Astrocyte (in vitro differentiated cells and primary cell): ENCODE measurements at regions not wholly inside any gene's neighbourhood (a gene's known extent, or its start where the extent isn't known, plus 50 kb on each side); places are given as distances from the start of the nearest gene placed in this dataset.

Experiments used
- DNase-seq: peaks from one replicate; pipeline ENCODE4 v3.0.0-alpha.2; 2010; ENCODE audit warnings: low read depth
- FAIRE-seq: peaks from 2 replicates; lab custom pipeline; 2011; peaks lifted over from hg19 to GRCh38; lab: Jason Lieb, UNC
- H2AFZ ChIP-seq: 2 replicates; pipeline ENCODE4 v1.6.0; 2012; ENCODE audit warnings: low read depth, low read length, inconsistent platforms
- H3K27ac ChIP-seq: 2 replicates; pipeline ENCODE4 v1.5.1; 2011; ENCODE audit warnings: low read depth, low read length, inconsistent platforms
- H3K27me3 ChIP-seq: 2 replicates; pipeline ENCODE4 v1.6.0; 2011; ENCODE audit warnings: low read length, inconsistent platforms; ENCODE audit not compliant: insufficient read depth
- H3K36me3 ChIP-seq: 2 replicates; pipeline ENCODE4 v1.5.1; 2011; ENCODE audit warnings: low read length, inconsistent platforms; ENCODE audit not compliant: insufficient read depth
- H3K4me1 ChIP-seq: 2 replicates; pipeline ENCODE4 v1.5.1; 2011; ENCODE audit warnings: low read length, inconsistent platforms; ENCODE audit not compliant: insufficient read depth
- H3K4me2 ChIP-seq: 2 replicates; pipeline ENCODE4 v1.6.0; 2012; ENCODE audit warnings: low read length, inconsistent platforms
- H3K4me3 ChIP-seq: 2 replicates; pipeline ENCODE4 v1.5.1; 2011; ENCODE audit warnings: low read depth, mild to moderate bottlenecking, low read length, inconsistent platforms; ENCODE audit not compliant: insufficient read depth
- H3K79me2 ChIP-seq: 2 replicates; pipeline ENCODE4 v1.6.0; 2012; ENCODE audit warnings: mild to moderate bottlenecking, low read length, inconsistent platforms; ENCODE audit not compliant: insufficient read depth
- H3K9ac ChIP-seq: 2 replicates; pipeline ENCODE4 v1.6.0; 2012; ENCODE audit warnings: mild to moderate bottlenecking, low read length, inconsistent platforms
- H3K9me3 ChIP-seq: 2 replicates; pipeline ENCODE4 v1.5.1; 2012; ENCODE audit warnings: low read depth, mild to moderate bottlenecking, low read length, inconsistent platforms; ENCODE audit not compliant: insufficient read depth
- H4K20me1 ChIP-seq: 2 replicates; pipeline ENCODE4 v1.6.0; 2012; ENCODE audit warnings: low read length, inconsistent platforms; ENCODE audit not compliant: insufficient read depth
- H3K27ac Mint-ChIP-seq: one replicate; pipeline ENCODE4 v1.8.0; 2021; ENCODE audit warnings: mild to moderate bottlenecking, mixed read lengths; ENCODE audit not compliant: unreplicated experiment
- H3K27me3 Mint-ChIP-seq: one replicate; pipeline ENCODE4 v1.8.0; 2021; ENCODE audit warnings: low read depth, mixed read lengths; ENCODE audit not compliant: unreplicated experiment
- H3K36me3 Mint-ChIP-seq: one replicate; pipeline ENCODE4 v1.8.0; 2021; ENCODE audit warnings: low read depth, mixed read lengths; ENCODE audit not compliant: unreplicated experiment
- H3K4me1 Mint-ChIP-seq: one replicate; pipeline ENCODE4 v1.8.0; 2021; ENCODE audit warnings: low read depth, mixed read lengths; ENCODE audit not compliant: unreplicated experiment
- H3K4me3 Mint-ChIP-seq: one replicate; pipeline ENCODE4 v1.8.0; 2021; ENCODE audit warnings: mild to moderate bottlenecking, moderate library complexity, mixed read lengths; ENCODE audit not compliant: unreplicated experiment
- H3K9me3 Mint-ChIP-seq: one replicate; pipeline ENCODE4 v1.8.0; 2021; ENCODE audit warnings: mild to moderate bottlenecking, mixed read lengths; ENCODE audit not compliant: unreplicated experiment
- CTCF ChIP-seq: IDR thresholded peaks from 2 replicates; pipeline ENCODE4 v1.5.1; 2011; ENCODE audit warnings: low read depth, mild to moderate bottlenecking, inconsistent platforms, low read length, moderate library complexity; ENCODE audit not compliant: insufficient read depth
- EZH2 ChIP-seq: IDR thresholded peaks from 2 replicates; pipeline ENCODE4 v1.6.1; 2012; ENCODE audit warnings: mild to moderate bottlenecking, low read length, inconsistent platforms; ENCODE audit not compliant: insufficient read depth

GRCh38 chr22:48102581-48102980 is 1340.1 kb downstream of the TBC1D22A start:
- DNase-seq (no peak), FAIRE-seq (no peak)
- Mint-ChIP-seq H3K27me3 (peaks cover 68% of the 10 kb centered on the region), H3K36me3 (no peaks in the 10 kb centered on the region), H3K9me3 (peaks cover 3% of the 10 kb centered on the region), H3K4me3 (no peak overlapping the region), H3K27ac (no peak overlapping the region), H3K4me1 (no peaks in the 10 kb centered on the region)
- TF ChIP-seq CTCF (no peak), EZH2 (no peak)
- Histone ChIP-seq H3K4me3 (no peak overlapping the region), H2AFZ (no peak overlapping the region), H3K27ac (no peak overlapping the region), H3K79me2 (no peaks in the 10 kb centered on the region), H4K20me1 (no peaks in the 10 kb centered on the region), H3K9ac (no peak overlapping the region), H3K9me3 (no peaks in the 10 kb centered on the region), H3K36me3 (no peaks in the 10 kb centered on the region), H3K27me3 (no peaks in the 10 kb centered on the region), H3K4me2 (no peak overlapping the region), H3K4me1 (no peaks in the 10 kb centered on the region)

- H3K27me3 ChIP-seq = no peaks in the 10 kb centered on the region
- DNase-seq = no peak
- no peak overlapping the region for H2AFZ ChIP-seq
- no peak overlapping the region for H3K27ac ChIP-seq
- H3K4me2 ChIP-seq = no peak overlapping the region
- no peaks in the 10 kb centered on the region for H3K36me3 Mint-ChIP-seq
- no peak for TF ChIP-seq CTCF
- H3K9me3 ChIP-seq = peaks cover 2% of the 10 kb centered on the region
- no peaks in the 10 kb centered on the region for H3K4me1 Mint-ChIP-seq
- no peaks in the 10 kb centered on the region for H4K20me1 ChIP-seq
- peaks cover 3% of the 10 kb centered on the region for H3K9me3 Mint-ChIP-seq
- no peaks in the 10 kb centered on the region for H3K4me1 ChIP-seq
- H3K4me3 ChIP-seq = no peak overlapping the region
- H3K27me3 Mint-ChIP-seq = peaks cover 72% of the 10 kb centered on the region
- no peak for FAIRE-seq
- no peaks in the 10 kb centered on the region for H3K79me2 ChIP-seq
- no peak overlapping the region for H3K27ac Mint-ChIP-seq
- H3K36me3 ChIP-seq = no peaks in the 10 kb centered on the region
- H3K9ac ChIP-seq = no peak overlapping the region
- H3K4me3 Mint-ChIP-seq = no peak overlapping the region
These were observed 1339.3 kb downstream of the TBC1D22A start for GRCh38 chr22:48101704-48102103.

GRCh38 chr22:48100685-48101417 is 1338.4 kb downstream of the TBC1D22A start:
- Mint-ChIP-seq H3K4me3 (no peak overlapping the region), H3K27ac (no peak overlapping the region), H3K9me3 (peaks cover 3% of the 10 kb centered on the region), H3K4me1 (no peaks in the 10 kb centered on the region), H3K27me3 (peaks cover 68% of the 10 kb centered on the region), H3K36me3 (no peaks in the 10 kb centered on the region)
- Histone ChIP-seq H3K9ac (no peak overlapping the region), H3K4me3 (no peak overlapping the region), H3K9me3 (peaks cover 2% of the 10 kb centered on the region), H3K4me1 (no peaks in the 10 kb centered on the region), H3K27me3 (no peaks in the 10 kb centered on the region), H3K27ac (no peak overlapping the region), H2AFZ (no peak overlapping the region), H3K79me2 (no peaks in the 10 kb centered on the region), H3K36me3 (no peaks in the 10 kb centered on the region), H4K20me1 (no peaks in the 10 kb centered on the region), H3K4me2 (no peak overlapping the region)
- no peak for FAIRE-seq
- no peak for DNase-seq
- no peak for TF ChIP-seq CTCF
- no peak for TF ChIP-seq EZH2
